Common myeloid progenitor, CD34-positive (primary cell): ENCODE measurements at regions not wholly inside any gene's neighbourhood (a gene's known extent, or its start where the extent isn't known, plus 50 kb on each side); places are given as distances from the start of the nearest gene placed in this dataset.
"Not testable (repeated sequence)": the region's sequence is repeated elsewhere in the genome, so short reads cannot be mapped to it uniquely, and the experiment has no call there.

Experiments used
- CTCF ChIA-PET: fragments of 350-600 bp; sonication (Branson Sonifier 250); formaldehyde crosslinking; loops from one replicate; lab custom pipeline; 2021; ENCODE audit warnings: antibody characterized with exemption; lab: Charles Lee
- POLR2A ChIA-PET: fragments of 350-600 bp; sonication (Branson Sonifier 250); formaldehyde crosslinking; loops from one replicate; lab custom pipeline; 2021; ENCODE audit warnings: antibody characterized with exemption; lab: Charles Lee
- DNase-seq, 3 donors: peaks; one replicate each; pipeline versions ENCODE4 v3.0.0 to v3.0.0-alpha.2; 2013
- H3K27ac ChIP-seq, 2 experiments: 1 replicate in 1 of 2; 2 replicates in 1 of 2; pipeline ENCODE4 v1.7.0; 2013; ENCODE audit warnings: inconsistent platforms in 2 of 2, low read length in 2 of 2, mild to moderate bottlenecking in 2 of 2, low read depth in 1 of 2, moderate library complexity in 1 of 2; ENCODE audit not compliant: severe bottlenecking in 2 of 2, insufficient read depth in 1 of 2, poor library complexity in 1 of 2
- H3K27me3 ChIP-seq, 5 experiments: replicated peaks in 2 of 5; 1 replicate in 3 of 5; 2 replicates in 2 of 5; pipeline versions ENCODE4 v1.6.1 to v1.7.0; 2013; ENCODE audit warnings: low read length in 4 of 5, mild to moderate bottlenecking in 2 of 5, moderate library complexity in 2 of 5, inconsistent platforms in 1 of 5; ENCODE audit not compliant: insufficient read depth in 5 of 5, control insufficient read depth in 4 of 5
- H3K36me3 ChIP-seq, 4 experiments: 1 replicate in 2 of 4; 2 replicates in 2 of 4; pipeline versions ENCODE4 v1.6.1 to v1.7.0; 2013; ENCODE audit warnings: low read length in 3 of 4, control low read depth in 1 of 4, mild to moderate bottlenecking in 1 of 4; ENCODE audit not compliant: control insufficient read depth in 4 of 4, insufficient read depth in 4 of 4
- H3K4me1 ChIP-seq, 4 experiments: 1 replicate in 3 of 4; 2 replicates in 1 of 4; pipeline versions ENCODE4 v1.6.1 to v1.7.1; 2013; ENCODE audit warnings: low read length in 3 of 4, mild to moderate bottlenecking in 3 of 4, control low read depth in 1 of 4, inconsistent platforms in 1 of 4, moderate library complexity in 1 of 4; ENCODE audit not compliant: control insufficient read depth in 4 of 4, insufficient read depth in 4 of 4; ENCODE audit errors: control extremely low read depth in 1 of 4
- H3K4me3 ChIP-seq, 7 experiments: 1 replicate in 4 of 7; 2 replicates in 3 of 7; pipeline versions ENCODE4 v1.5.1 to v1.7.0; 2013; ENCODE audit warnings: mild to moderate bottlenecking in 7 of 7, low read length in 6 of 7, moderate library complexity in 6 of 7, inconsistent platforms in 2 of 7, low read depth in 2 of 7, control low read depth in 1 of 7; ENCODE audit not compliant: insufficient read depth in 4 of 7, control insufficient read depth in 1 of 7; ENCODE audit errors: extremely low read depth in 1 of 7
- H3K9me3 ChIP-seq, 5 experiments: 1 replicate in 4 of 5; 2 replicates in 1 of 5; pipeline versions ENCODE4 v1.6.1 to v1.7.1; 2013; ENCODE audit warnings: low read length in 4 of 5, mild to moderate bottlenecking in 2 of 5, inconsistent platforms in 1 of 5, low read depth in 1 of 5, moderate library complexity in 1 of 5; ENCODE audit not compliant: control insufficient read depth in 4 of 5, insufficient read depth in 2 of 5; ENCODE audit errors: control extremely low read depth in 1 of 5
- WGBS: methylation state at CpG from one replicate; pipeline ENCODE4 v1.1.5; 2013; ENCODE audit not compliant: insufficient coverage; 5-methylcytosine and 5-hydroxymethylcytosine counted together

GRCh38 chr4:72864898-72865297, 204.6 kb downstream of the COX18 start:
- POLR2A ChIA-PET = no interaction called here
- Histone ChIP-seq H3K36me3 (no peaks in the 10 kb centered on the region), H3K9me3 (peaks cover 0 to 5% (median 0%) of the 10 kb centered on the region in 5 experiments), H3K4me3 (no peak overlapping the region), H3K4me1 (no peaks in the 10 kb centered on the region), H3K27ac (no peak overlapping the region), H3K27me3 (no peaks in the 10 kb centered on the region)
- CTCF ChIA-PET = no interaction called here
- no peak for DNase-seq

- WGBS = 100% methylated on average over 1 of the region's 1 CpG
- H3K4me1 ChIP-seq = not testable (repeated sequence)
Measured at GRCh38 chr4:72864277-72864676, 205.2 kb downstream of the COX18 start.

DNA sequence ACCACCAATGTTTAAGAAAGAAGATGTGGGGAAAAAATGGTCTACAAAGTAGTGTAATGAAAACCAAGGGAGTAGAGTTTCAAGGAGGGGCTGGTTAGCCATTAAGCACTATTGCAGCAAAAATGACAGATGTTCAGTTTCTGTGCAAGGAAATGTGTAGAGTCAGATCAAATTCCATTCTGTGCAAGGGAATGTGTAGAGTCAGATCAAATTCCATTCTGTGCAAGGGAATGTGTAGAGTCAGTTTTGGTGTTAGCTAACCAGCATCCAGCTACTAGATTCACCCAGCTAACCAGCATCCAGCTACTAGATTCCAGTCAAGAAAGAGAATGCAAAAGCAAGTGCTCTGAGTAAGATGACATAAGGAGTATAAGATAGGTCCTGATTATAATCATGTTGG, 208.8 kb downstream of the COX18 start:
- ChIA-PET POLR2A (no interaction called here), CTCF (no interaction called here)
- Histone ChIP-seq H3K27me3 (no peaks in the 10 kb centered on the region), H3K27ac (no peak overlapping the region), H3K4me3 (no peak overlapping the region), H3K36me3 (no peaks in the 10 kb centered on the region), H3K4me1 (no peaks in the 10 kb centered on the region), H3K9me3 (no peaks in the 10 kb centered on the region)
- no peak for DNase-seq

More at GRCh38 chr4:72864277-72864676, 205.2 kb downstream of the COX18 start:
- POLR2A ChIA-PET, H3K36me3 ChIP-seq, H3K9me3 ChIP-seq, DNase-seq, H3K27ac ChIP-seq, H3K4me3 ChIP-seq, H3K27me3 ChIP-seq, CTCF ChIA-PET: not testable (repeated sequence)

DNA sequence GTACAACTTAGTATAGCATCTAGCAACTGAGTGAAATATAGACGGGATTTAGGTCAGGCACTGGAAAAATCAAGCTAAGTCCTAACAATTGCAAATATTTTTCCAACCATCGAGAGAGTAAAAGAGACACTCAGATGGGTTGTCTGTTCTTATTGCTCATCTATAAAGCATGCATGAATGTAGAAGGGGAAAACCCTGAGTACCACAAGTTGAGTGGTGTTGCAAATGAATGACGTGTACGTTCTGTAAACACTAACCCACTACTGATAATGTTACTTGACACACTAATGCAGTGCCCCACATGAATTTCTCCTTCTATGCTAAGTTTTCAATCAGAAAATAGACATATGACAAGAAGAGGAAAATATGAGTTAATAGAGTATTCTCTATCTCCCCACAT, 211.2 kb downstream of the COX18 start:
- no peak overlapping the region for H3K4me3 ChIP-seq
- POLR2A ChIA-PET = no interaction called here
- WGBS = no CpG with 5 or more reads among the region's 4 CpGs
- CTCF ChIA-PET = no interaction called here
- no peak overlapping the region for H3K27ac ChIP-seq
- no peaks in the 10 kb centered on the region for H3K36me3 ChIP-seq
- no peaks in the 10 kb centered on the region for H3K27me3 ChIP-seq
- no peaks in the 10 kb centered on the region for H3K9me3 ChIP-seq
- DNase-seq = no peak
- H3K4me1 ChIP-seq = no peaks in the 10 kb centered on the region

GRCh38 chr4:72857787-72858186, 211.7 kb downstream of the COX18 start:
- Histone ChIP-seq H3K4me1 (no peaks in the 10 kb centered on the region), H3K27me3 (no peaks in the 10 kb centered on the region), H3K4me3 (no peak overlapping the region), H3K9me3 (no peaks in the 10 kb centered on the region), H3K36me3 (no peaks in the 10 kb centered on the region), H3K27ac (no peak overlapping the region)
- ChIA-PET CTCF (no interaction called here), POLR2A (no interaction called here)
- DNase-seq = no peak
- WGBS = 21% methylated on average over 2 of the region's 2 CpGs

DNA sequence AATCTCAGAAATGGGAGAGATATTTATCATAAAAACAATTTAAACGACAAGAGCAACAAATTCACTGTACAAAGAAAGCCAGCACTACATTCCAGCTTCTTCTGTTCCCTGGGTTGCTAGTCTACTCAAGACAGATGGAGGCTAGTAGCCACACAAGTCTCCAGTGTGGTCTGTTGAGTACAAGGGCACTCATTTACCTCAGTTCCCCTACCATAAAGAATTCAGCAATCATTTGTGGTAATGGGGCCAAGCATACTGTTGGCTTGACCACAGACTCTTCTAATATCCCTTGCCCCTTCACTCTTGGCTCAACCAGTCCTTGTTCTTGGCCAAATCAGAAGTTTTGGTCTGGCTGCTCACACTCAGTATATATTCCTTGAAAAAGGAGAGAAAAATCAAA, 212.3 kb downstream of the COX18 start:
- no CpG with 5 or more reads among the region's 1 CpG for WGBS

GRCh38 chr4:72846280-72847111, 223.0 kb downstream of the COX18 start:
- ChIA-PET CTCF (no interaction called here), POLR2A (no interaction called here)
- no peaks in the 10 kb centered on the region for H3K4me1 ChIP-seq
- WGBS = 65% methylated on average over 12 of the region's 12 CpGs
- H3K9me3 ChIP-seq = no peaks in the 10 kb centered on the region
- no peaks in the 10 kb centered on the region for H3K27me3 ChIP-seq
- no peaks in the 10 kb centered on the region for H3K36me3 ChIP-seq
- H3K27ac ChIP-seq = no peak overlapping the region
- peak; percentile 4 to 36 (median 4) for DNase-seq
- H3K4me3 ChIP-seq = no peak overlapping the region

More for the DNA sequence above, 212.3 kb downstream of the COX18 start:
- H3K9me3 ChIP-seq = no peaks in the 10 kb centered on the region
- ChIA-PET CTCF (no interaction called here), POLR2A (no interaction called here)
- DNase-seq = no peak
- H3K4me3 ChIP-seq = no peak overlapping the region
- no peak overlapping the region for H3K27ac ChIP-seq
- no peaks in the 10 kb centered on the region for H3K4me1 ChIP-seq
- no peaks in the 10 kb centered on the region for H3K27me3 ChIP-seq
- no peaks in the 10 kb centered on the region for H3K36me3 ChIP-seq
